ENCODE measurements at regions not wholly inside any gene's neighbourhood (a gene's known extent, or its start where the extent isn't known, plus 50 kb on each side); places are given as distances from the start of the nearest gene placed in this dataset.

GRCh38 chr1:213887842-213888241 lies 99.9 kb upstream of the PROX1 start (continued):
- TF ChIP-seq FOXJ3 (CRISPR knock-in tag; IDR thresholded peaks at IDR 0.05; ENCODE audit: borderline replicate concordance): no peak
- no peak for TF ChIP-seq ZNF512 (CRISPR knock-in tag; IDR thresholded peaks at IDR 0.05; ENCODE audit: borderline replicate concordance)
- no peak for TF ChIP-seq CREM (CRISPR knock-in tag; IDR thresholded peaks at IDR 0.05)
- no peak for TF ChIP-seq GTF2I (CRISPR knock-in tag; conservative IDR thresholded peaks at IDR 0.05)

GRCh38 chr1:213891989-213892902 lies 95.5 kb upstream of the PROX1 start:
- ATAC-seq: no peak
- CTCF ChIA-PET: no interaction called here
- TF ChIP-seq NR2C2 (CRISPR knock-in tag; IDR thresholded peaks at IDR 0.05) (no peak), ATF6 (CRISPR knock-in tag; IDR thresholded peaks at IDR 0.05) (no peak), NR1H2 (CRISPR knock-in tag; IDR thresholded peaks at IDR 0.05) (no peak), NR3C1 (CRISPR knock-in tag; conservative IDR thresholded peaks at IDR 0.05; ENCODE audit: low read depth) (no peak), FOXK1 (CRISPR knock-in tag; IDR thresholded peaks at IDR 0.05) (no peak), SMAD3 (CRISPR knock-in tag; IDR thresholded peaks at IDR 0.05; ENCODE audit: borderline replicate concordance) (no peak), MYBL2 (CRISPR knock-in tag; IDR thresholded peaks at IDR 0.05) (no peak), NFE2L1 (CRISPR knock-in tag; IDR thresholded peaks at IDR 0.05) (no peak), AFF4 (CRISPR knock-in tag; IDR thresholded peaks at IDR 0.05; ENCODE audit: borderline replicate concordance) (no peak), USF2 (CRISPR knock-in tag; IDR thresholded peaks at IDR 0.05) (no peak), JUN (CRISPR knock-in tag; IDR thresholded peaks at IDR 0.05) (no peak), SOX15 (CRISPR knock-in tag; IDR thresholded peaks at IDR 0.05) (no peak), EMX1 (CRISPR knock-in tag; IDR thresholded peaks at IDR 0.05) (no peak), ZNF281 (CRISPR knock-in tag; IDR thresholded peaks at IDR 0.05) (no peak), ZNF396 (CRISPR knock-in tag; IDR thresholded peaks at IDR 0.05; ENCODE audit: borderline replicate concordance) (no peak), FOXP4 (CRISPR knock-in tag; IDR thresholded peaks at IDR 0.05) (no peak)

More at GRCh38 chr1:213891989-213892902, 95.5 kb upstream of the PROX1 start:
- Mint-ChIP-seq H3K9me3 (peaks cover 12% of the 10 kb centered on the region), H3K4me3 (no peak overlapping the region), H3K4me1 (no peaks in the 10 kb centered on the region), H3K36me3 (no peaks in the 10 kb centered on the region), H3K27ac (no peak overlapping the region), H3K27me3 (ENCODE audit: low read depth) (no peaks in the 10 kb centered on the region)
- POLR2A ChIA-PET: no interaction called here
- no peak for DNase-seq (ENCODE audit: low spot score)
